MCF 10A (cell line): ENCODE measurements at regions not wholly inside any gene's neighbourhood (a gene's known extent, or its start where the extent isn't known, plus 50 kb on each side); places are given as distances from the start of the nearest gene placed in this dataset.

Experiments used
- BruUV-seq: library from RNA; stranded (reverse); fragments of 400-500 nt; replicated peaks from 2 replicates; lab custom pipeline; 2021; lab: Mats Ljungman, UMichigan
- CTCF ChIA-PET: fragments of 300-600 bp; sonication (Branson Sonifier 250); formaldehyde crosslinking; extraction: SDS; loops from one replicate; lab custom pipeline; 2021; ENCODE audit warnings: antibody characterized with exemption, inconsistent platforms; lab: Yijun Ruan, JAX
- POLR2A ChIA-PET: fragments of 300-600, 350-650 bp; sonication (Branson Sonifier 250); formaldehyde crosslinking; extraction: SDS; loops from one replicate; lab custom pipeline; 2020; ENCODE audit warnings: antibody characterized with exemption, inconsistent platforms; lab: Yijun Ruan, JAX
- DNase-seq: peaks from one replicate; pipeline ENCODE4 v3.0.0-alpha.2; 2018; ENCODE audit not compliant: unreplicated experiment
- H3K27ac Mint-ChIP-seq: one replicate; pipeline ENCODE4 v1.8.0; 2022; ENCODE audit warnings: mild to moderate bottlenecking, low read depth, mixed read lengths; ENCODE audit not compliant: unreplicated experiment
- H3K27me3 Mint-ChIP-seq: one replicate; pipeline ENCODE4 v1.8.0; 2022; ENCODE audit warnings: mixed read lengths; ENCODE audit not compliant: insufficient read depth, unreplicated experiment
- H3K36me3 Mint-ChIP-seq: one replicate; pipeline ENCODE4 v1.8.0; 2022; ENCODE audit warnings: mild to moderate bottlenecking, moderate library complexity, mixed read lengths; ENCODE audit not compliant: insufficient read depth, unreplicated experiment
- H3K4me1 Mint-ChIP-seq: one replicate; pipeline ENCODE4 v1.8.0; 2022; ENCODE audit warnings: mixed read lengths; ENCODE audit not compliant: insufficient read depth, unreplicated experiment
- H3K4me3 Mint-ChIP-seq: one replicate; pipeline ENCODE4 v1.8.0; 2022; ENCODE audit warnings: mild to moderate bottlenecking, moderate library complexity, mixed read lengths; ENCODE audit not compliant: unreplicated experiment
- H3K9me3 Mint-ChIP-seq: one replicate; pipeline ENCODE4 v1.8.0; 2022; ENCODE audit warnings: mixed read lengths; ENCODE audit not compliant: unreplicated experiment
- CTCF ChIP-seq: fragments of 200-600 bp; IDR thresholded peaks from one replicate; pipeline ENCODE4 v1.8.0; 2022; ENCODE audit warnings: antibody characterized with exemption, mild to moderate bottlenecking; ENCODE audit not compliant: unreplicated experiment
- intact Hi-C: fragments of 100-400 bp; cut with micrococcal nuclease; formaldehyde crosslinking; loops from 2 replicates; pipeline ENCODE4 v1.14.1; 2022

DNA sequence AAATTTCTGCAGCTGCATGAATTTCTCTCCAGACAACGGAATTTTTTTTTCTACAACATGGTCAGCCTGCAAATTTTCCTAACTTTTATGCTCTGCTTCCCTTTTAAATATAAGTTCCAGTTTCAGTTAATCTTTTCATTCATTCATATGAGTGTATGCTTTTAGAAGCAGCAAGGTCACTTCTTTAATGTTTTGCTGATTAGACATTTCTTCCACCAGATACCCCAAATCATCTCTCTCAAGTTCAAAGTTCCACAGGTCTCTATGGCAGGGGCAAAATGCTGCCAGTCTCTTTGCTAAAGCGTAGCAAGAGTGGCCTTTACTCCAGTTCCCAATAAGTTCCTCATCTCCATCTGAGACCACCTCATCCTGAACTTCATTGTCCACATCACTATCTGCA is 205.6 kb upstream of the GRM7 start:
- no peak for DNase-seq
- Mint-ChIP-seq H3K9me3 (no peaks in the 10 kb centered on the region), H3K4me1 (no peaks in the 10 kb centered on the region), H3K36me3 (no peaks in the 10 kb centered on the region), H3K4me3 (no peak overlapping the region), H3K27ac (no peak overlapping the region), H3K27me3 (no peaks in the 10 kb centered on the region)
- intact Hi-C loops, result no loop called here
- BruUV-seq, result no TSS peak
- ChIA-PET CTCF (no interaction called here), POLR2A (no interaction called here)
- TF ChIP-seq CTCF, result no peak

GRCh38 chr3:6657591-6657990 is 203.3 kb upstream of the GRM7 start:
- peaks cover 9% of the 10 kb centered on the region for H3K9me3 Mint-ChIP-seq
- no peaks in the 10 kb centered on the region for H3K36me3 Mint-ChIP-seq
- POLR2A ChIA-PET, result interaction anchor here (1.2 kb wide), 1 partner anchor 10 kb away, joined by 3 read pairs; no protein-coding TSS in a partner anchor
- no peak overlapping the region for H3K27ac Mint-ChIP-seq
- CTCF ChIA-PET, result no interaction called here
- BruUV-seq, result no TSS peak
- no peak for DNase-seq
- no peak for TF ChIP-seq CTCF
- no peak overlapping the region for H3K4me3 Mint-ChIP-seq
- no peaks in the 10 kb centered on the region for H3K27me3 Mint-ChIP-seq
- no peaks in the 10 kb centered on the region for H3K4me1 Mint-ChIP-seq
- intact Hi-C loops, result no loop called here

DNA sequence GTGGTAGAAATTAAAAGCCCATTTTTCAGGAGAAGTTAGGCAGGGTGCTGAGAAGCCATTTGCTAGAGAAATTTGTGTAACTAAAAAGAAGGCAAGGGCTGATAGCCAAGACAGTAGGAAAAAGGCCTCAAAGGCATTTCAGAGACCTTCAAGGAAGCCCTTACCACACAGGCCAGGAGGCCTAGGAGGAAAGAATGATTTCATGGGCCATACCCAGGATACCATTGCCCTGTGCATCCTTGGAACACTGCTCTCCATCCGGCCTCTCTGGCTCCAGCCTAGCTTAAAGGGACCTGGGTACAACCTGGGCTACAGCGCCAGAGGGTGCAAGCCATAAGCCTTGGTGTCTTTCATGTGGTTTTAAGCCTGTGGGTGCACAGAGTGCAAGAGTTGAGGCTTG is 193.6 kb upstream of the GRM7 start:
- no TSS peak for BruUV-seq

GRCh38 chr3:6671363-6671762 is 189.6 kb upstream of the GRM7 start:
- intact Hi-C loops, result no loop called here
- no peaks in the 10 kb centered on the region for H3K9me3 Mint-ChIP-seq
- peaks cover 12% of the 10 kb centered on the region for H3K4me1 Mint-ChIP-seq
- H3K4me3 Mint-ChIP-seq, result no peak overlapping the region
- CTCF ChIA-PET, result interaction anchor here (0.6 to 1.3 kb wide), 2 partner anchors 9 to 140 kb away, joined by 3 read pairs; no protein-coding TSS in a partner anchor
- no peak overlapping the region for H3K27ac Mint-ChIP-seq
- no peak for DNase-seq
- POLR2A ChIA-PET, result interaction anchor here (0.7 to 0.9 kb wide), 2 partner anchors 18 to 155 kb away, joined by 3 to 4 read pairs; no protein-coding TSS in a partner anchor
- H3K36me3 Mint-ChIP-seq, result no peaks in the 10 kb centered on the region
- TF ChIP-seq CTCF, result no peak
- H3K27me3 Mint-ChIP-seq, result no peaks in the 10 kb centered on the region
- no TSS peak for BruUV-seq

More for the DNA sequence above, 193.6 kb upstream of the GRM7 start:
- Mint-ChIP-seq H3K36me3 (no peaks in the 10 kb centered on the region), H3K4me3 (no peak overlapping the region), H3K9me3 (no peaks in the 10 kb centered on the region), H3K27me3 (no peaks in the 10 kb centered on the region), H3K4me1 (peaks cover 12% of the 10 kb centered on the region), H3K27ac (no peak overlapping the region)
- no peak for DNase-seq
- ChIA-PET POLR2A (no interaction called here), CTCF (interaction anchor here (1.0 kb wide), 1 partner anchor 27 kb away, joined by 4 read pairs; no protein-coding TSS in a partner anchor)
- intact Hi-C loops, result no loop called here
- TF ChIP-seq CTCF, result no peak
